ENCODE measurements at regions not wholly inside any gene's neighbourhood (a gene's known extent, or its start where the extent isn't known, plus 50 kb on each side); places are given as distances from the start of the nearest gene placed in this dataset.

DNA sequence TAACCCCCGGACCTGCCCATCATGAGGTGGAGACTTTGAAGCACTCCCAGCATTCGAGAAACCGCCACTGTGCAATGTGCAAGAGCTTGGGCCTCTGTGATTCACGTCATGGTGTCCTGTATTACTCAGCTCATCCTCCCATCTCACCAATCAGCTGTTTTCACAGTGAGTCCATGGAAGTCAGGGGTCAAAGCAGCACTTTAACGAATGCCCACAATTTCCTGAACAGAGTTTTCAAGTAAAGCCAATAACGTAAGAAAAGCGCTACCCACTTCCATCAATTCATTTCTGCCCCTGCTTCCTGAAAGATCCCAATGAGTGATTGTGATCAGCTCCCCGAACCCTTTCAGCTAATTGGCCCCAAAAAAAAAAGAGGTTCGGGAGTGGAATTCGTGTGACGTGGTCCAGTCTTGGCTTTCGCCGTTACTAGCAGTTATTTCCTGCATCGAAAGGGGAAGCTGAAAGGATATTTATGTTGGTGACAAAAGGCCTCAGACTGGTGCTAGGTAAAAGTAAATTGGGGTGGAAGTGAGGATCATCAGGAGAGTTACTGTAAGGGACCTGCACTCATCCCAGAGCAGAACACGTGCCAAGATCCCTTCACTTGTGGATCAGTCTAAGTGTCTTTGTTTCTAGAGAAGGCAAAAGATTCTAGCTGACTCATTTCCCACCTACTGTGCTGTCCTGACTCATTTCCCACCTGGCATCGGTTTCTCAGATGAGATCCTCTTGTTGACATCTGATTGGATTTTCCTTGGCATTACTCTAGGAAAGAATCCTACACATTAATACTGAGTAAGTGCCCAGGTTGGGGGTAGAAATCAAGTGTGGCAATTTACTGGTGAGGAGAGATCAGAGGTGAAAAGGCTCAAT, 136.7 kb upstream of the NUDT7 start:
- no peak for ATAC-seq

DNA sequence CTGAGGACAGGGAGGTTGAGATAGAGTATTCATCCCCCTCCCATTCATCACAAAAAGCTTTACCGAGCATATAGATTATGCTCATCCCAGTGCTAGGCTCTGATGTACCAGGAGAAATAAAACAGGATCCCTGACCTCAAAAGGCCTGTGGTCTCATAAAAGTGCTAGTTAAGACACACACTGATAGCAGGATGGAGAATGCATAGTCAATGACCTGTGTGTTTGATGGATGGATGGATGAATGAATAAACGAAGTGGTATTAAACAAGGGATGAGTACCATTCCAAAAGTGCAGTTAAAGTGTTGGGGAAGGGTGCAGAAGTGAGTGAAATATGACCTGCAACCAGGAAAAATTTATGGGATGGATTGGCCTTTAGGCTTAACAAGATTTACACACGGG, 133.9 kb upstream of the NUDT7 start:
- ATAC-seq: no peak
- intact Hi-C loops (cut with DNase I): no loop called here

More for the DNA sequence above, 136.7 kb upstream of the NUDT7 start:
- no peak for DNase-seq (ENCODE audit: missing footprints)
- intact Hi-C loops (cut with DNase I): loop anchor here (2.0 kb wide), 1 partner anchor 147 kb away; no protein-coding TSS in a partner anchor

DNA sequence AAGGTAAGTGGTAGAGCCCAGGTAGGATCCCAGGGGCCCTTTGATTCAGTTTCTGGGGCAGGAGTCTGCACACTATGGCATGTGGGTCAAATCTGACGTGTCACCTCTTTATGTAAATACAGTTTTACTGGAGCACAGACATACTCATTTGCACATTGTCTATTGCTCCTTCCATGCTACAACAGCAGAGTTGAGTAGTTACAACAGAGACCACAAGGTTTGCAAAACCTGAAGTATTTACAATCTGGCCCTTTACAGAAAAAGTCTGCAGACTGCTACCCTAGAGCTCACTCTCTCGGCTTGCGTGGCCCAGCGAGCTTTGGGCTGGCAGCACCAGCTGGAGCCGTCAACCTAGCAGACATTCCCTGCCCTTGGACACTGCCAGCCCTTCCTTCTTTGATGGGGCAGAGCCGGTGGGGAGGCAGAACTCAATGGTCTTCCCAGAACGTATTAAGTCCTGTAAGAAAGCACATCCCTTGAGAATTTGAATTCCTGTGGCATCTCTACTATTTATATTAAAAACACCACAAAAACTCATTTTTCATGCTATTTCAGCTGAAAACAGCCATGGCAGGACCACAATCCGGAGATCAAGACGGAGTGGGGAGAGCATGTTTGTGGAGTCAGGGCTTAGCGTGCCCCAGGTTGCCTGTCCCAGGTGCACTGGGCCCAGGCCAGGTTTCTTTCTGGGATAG, 133.1 kb upstream of the NUDT7 start:
- intact Hi-C loops (cut with DNase I): no loop called here
- ATAC-seq: no peak
- DNase-seq (ENCODE audit: missing footprints): no peak

More for the DNA sequence above, 133.9 kb upstream of the NUDT7 start:
- no peak for DNase-seq (ENCODE audit: missing footprints)

GRCh38 chr16:77590707-77591106, 131.6 kb upstream of the NUDT7 start:
- intact Hi-C loops (cut with DNase I): no loop called here
- ATAC-seq (no peak), DNase-seq (ENCODE audit: missing footprints) (no peak)

- DNase-seq (ENCODE audit: missing footprints) (no peak), ATAC-seq (no peak)
- intact Hi-C loops (cut with DNase I): no loop called here
Observed at GRCh38 chr16:77591347-77591746, 131.0 kb upstream of the NUDT7 start.

DNA sequence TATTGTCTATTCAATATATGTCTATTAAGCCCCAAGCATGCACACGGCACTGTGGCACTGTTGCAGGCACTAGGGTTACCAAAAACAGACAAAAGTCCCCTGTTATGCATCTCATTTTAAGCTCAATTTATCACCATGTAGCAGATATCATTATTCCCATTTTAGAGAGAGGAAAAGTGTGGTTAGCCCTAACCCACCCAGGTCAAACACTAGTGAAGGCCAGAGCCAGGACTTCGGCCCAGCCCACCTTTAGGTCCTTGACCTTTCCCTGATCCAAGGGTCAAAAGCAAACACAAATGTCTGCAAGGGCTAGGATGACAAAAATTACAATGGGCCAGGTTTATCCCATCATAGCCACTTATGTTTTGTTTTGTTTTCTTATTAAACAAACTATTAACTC, 130.3 kb upstream of the NUDT7 start:
- DNase-seq (ENCODE audit: missing footprints) (no peak), ATAC-seq (no peak)
- intact Hi-C loops (cut with DNase I): no loop called here

DNA sequence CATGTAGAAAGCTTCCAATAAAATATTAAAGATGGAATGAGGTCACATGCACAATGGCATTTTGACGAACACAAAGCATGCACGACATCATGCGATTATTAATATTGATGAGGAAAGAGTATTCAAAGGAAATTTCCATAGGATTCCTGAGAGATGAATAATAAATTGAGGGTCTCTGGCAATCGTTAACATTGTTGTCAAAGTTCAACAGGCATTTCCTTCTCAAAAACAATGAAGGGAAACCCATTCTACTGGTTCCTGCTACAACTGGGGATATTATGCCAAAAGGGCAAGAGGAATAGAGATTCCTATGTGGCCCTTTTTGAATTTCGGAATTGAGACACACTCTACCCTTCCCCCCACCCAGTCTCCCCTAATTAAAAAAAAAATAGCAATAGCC, 128.3 kb upstream of the NUDT7 start:
- intact Hi-C loops (cut with DNase I): no loop called here
- DNase-seq (ENCODE audit: missing footprints): no peak
- no peak for ATAC-seq

GRCh38 chr16:77594799-77595596, 127.3 kb upstream of the NUDT7 start:
- intact Hi-C loops (cut with DNase I): loop anchor here (5.0 kb wide), 1 partner anchor 67 kb away; no protein-coding TSS in a partner anchor
- DNase-seq (ENCODE audit: missing footprints) (no peak), ATAC-seq (no peak)

DNA sequence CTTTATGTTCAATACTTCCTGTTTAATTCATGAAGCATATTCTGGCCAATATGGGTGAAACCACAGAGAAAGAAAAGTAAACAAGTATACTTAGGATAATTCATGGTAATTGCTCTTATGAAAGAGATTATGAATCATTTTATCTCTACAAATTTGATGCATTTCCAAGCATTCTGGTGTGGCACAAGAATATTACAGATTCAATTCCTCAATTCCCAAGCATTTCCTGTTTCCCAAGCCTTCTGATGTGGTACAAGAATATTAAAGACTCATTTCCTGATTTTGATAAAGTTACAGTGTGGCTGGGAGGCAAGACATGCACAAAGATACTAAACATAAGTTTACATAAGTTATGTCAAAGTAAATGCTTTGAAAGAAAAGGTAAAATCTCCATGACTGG, 126.1 kb upstream of the NUDT7 start:
- DNase-seq (ENCODE audit: missing footprints) (no peak), ATAC-seq (no peak)
- intact Hi-C loops (cut with DNase I): loop anchor here (5.0 kb wide), 1 partner anchor 66 kb away; no protein-coding TSS in a partner anchor

DNA sequence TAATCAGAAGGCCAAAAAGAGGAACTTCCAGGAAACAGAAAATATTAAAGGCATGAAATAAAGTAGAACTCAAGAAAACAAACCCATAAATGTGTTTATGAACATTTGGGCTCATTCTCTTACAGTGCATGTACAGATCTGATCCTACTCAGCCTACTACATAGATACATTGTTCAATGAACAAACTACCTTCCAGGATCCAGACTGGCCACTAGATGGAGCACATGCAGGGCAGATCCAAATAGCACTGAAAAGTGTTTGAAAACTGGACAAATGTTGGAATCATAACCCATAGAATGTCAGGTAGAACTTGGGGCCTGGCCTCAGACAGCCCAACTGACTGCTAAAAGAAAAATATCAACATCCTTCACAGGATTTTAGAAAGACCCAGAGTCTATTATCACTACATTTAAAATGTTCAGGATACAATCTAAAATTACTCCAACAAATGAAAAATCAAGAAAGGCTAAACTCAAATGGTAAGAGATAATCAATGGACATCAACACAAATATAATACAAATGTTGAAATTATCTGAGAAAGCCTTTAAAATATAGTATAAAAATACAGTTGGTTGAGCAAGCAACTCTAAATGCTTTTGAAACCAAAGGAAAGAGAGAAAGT, 122.4 kb upstream of the NUDT7 start:
- intact Hi-C loops (cut with DNase I): loop anchor here (5.0 kb wide), 1 partner anchor 62 kb away; no protein-coding TSS in a partner anchor
- DNase-seq (ENCODE audit: missing footprints) (no peak), ATAC-seq (no peak)

DNA sequence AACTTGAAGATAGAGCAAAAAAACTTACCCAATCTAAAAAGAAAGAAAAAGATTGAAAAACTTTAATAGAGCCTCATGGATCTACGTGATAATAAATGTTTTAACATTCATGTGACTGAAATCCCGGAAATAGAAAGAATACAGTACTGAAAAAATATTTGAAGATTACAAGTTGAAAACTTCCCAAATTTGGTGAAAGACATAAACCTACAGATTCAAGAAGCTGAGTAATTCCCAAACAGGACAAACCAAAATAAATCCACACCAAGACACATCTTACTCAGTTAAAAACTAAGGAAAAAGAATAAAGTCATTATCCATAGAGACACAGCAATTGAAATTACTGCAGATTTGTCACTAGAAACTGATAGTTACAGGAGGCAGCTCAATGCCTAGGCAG, 121.8 kb upstream of the NUDT7 start:
- DNase-seq (ENCODE audit: missing footprints) (no peak), ATAC-seq (no peak)
- intact Hi-C loops (cut with DNase I): no loop called here

- DNase-seq (ENCODE audit: missing footprints) (no peak), ATAC-seq (no peak)
- intact Hi-C loops (cut with DNase I): no loop called here
Observed at GRCh38 chr16:77603656-77604055, 118.7 kb upstream of the NUDT7 start.

DNA sequence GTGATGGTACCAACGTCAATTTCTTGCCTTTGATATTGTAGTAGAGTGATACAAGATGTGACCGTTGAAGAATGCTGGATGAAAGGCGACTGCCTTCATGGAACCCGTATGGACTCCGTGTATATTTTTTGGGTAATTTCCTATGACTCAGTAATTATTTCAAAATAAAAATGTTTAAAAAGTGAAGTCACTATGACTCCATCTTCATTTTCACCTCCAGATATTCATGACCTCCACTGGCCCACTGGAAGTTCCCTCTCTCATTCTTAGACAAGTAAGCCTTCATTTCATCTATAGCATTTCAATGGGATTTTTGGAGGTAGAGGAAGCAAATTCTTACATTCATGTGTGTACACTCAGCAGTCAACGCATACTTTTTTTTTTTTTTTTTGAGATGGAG, 111.8 kb upstream of the NUDT7 start:
- DNase-seq (ENCODE audit: missing footprints): no peak
- no peak for ATAC-seq
- intact Hi-C loops (cut with DNase I): no loop called here

DNA sequence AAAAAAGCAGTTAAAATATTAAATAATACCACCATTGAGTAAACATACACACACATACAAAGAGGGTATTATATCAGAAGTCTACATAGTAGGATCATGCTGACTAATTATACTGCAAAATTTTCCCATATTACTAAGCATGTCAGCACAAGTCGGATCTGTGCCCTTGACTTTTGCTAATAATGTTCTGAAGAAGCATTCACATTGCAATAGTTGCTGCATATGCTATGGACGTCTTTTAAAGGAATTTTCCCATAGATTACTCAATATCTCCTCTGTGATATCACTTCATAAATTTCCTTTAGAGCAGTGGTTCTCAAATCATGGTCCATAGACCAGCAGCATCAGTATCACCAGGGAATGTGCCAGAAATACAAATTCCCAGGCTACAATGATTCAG, 110.9 kb upstream of the NUDT7 start:
- DNase-seq (ENCODE audit: missing footprints): no peak
- intact Hi-C loops (cut with DNase I): no loop called here
- no peak for ATAC-seq

- ATAC-seq (no peak), DNase-seq (ENCODE audit: missing footprints) (no peak)
- intact Hi-C loops (cut with DNase I): no loop called here
Observed at GRCh38 chr16:77612596-77612995, 109.7 kb upstream of the NUDT7 start.

DNA sequence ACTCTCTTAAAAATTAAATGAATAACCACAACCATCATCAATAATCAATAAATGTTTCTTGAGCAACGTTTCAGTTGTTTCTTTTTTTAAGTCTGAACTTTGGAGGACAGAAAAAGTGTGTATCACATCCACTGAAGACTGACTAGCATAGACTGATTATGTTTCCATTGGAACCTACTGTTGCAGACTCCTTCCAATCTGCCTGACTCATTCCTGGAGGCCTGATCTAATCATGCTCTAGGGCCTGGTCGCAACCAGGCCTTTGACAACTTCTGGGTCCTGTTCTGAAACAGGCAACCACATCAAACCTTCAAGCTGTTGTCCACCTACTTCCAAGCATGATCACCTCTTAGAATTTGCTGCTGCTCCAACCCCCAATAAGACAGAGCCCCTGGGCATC, 109.2 kb upstream of the NUDT7 start:
- no peak for DNase-seq (ENCODE audit: missing footprints)
- intact Hi-C loops (cut with DNase I): no loop called here

GRCh38 chr16:77617553-77617952, 104.8 kb upstream of the NUDT7 start:
- intact Hi-C loops (cut with DNase I): no loop called here
- no peak for DNase-seq (ENCODE audit: missing footprints)

More for the DNA sequence above, 109.2 kb upstream of the NUDT7 start:
- no peak for ATAC-seq

GRCh38 chr16:77617996-77618395, 104.3 kb upstream of the NUDT7 start:
- intact Hi-C loops (cut with DNase I): no loop called here
- no peak for DNase-seq (ENCODE audit: missing footprints)
- ATAC-seq: no peak

More at GRCh38 chr16:77617553-77617952, 104.8 kb upstream of the NUDT7 start:
- ATAC-seq: no peak

DNA sequence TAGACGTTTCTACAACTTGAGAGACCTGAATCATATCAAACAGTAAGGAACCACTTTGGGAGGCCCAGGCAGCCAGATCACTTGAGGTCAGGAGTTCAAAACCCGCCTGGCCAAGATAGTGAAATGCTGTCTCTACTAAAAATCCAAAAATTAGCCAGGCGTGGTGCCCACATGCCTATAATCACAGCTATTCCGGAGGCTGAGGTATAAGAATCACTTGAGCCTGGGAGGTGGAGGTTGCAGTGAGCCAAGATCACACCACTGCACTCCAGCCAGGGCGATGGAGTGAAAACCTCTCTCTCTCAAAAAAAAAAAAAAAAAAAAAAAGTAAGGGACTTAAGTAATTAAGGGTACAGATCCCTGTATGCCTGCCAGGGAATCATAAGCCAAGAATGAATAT, 103.4 kb upstream of the NUDT7 start:
- intact Hi-C loops (cut with DNase I): no loop called here
- DNase-seq (ENCODE audit: missing footprints) (no peak), ATAC-seq (no peak)
